OCI-LY7 (cell line): ENCODE measurements at regions not wholly inside any gene's neighbourhood (a gene's known extent, or its start where the extent isn't known, plus 50 kb on each side); places are given as distances from the start of the nearest gene placed in this dataset.

ENCODE experiments used
- CTCF ChIP-seq: fragments of 200-600 bp; sonication (generic); conservative IDR thresholded peaks from 2 replicates; pipeline ENCODE4 v1.5.1; 2014; ENCODE audit warnings: mild to moderate bottlenecking, antibody characterized with exemption, low read length, moderate library complexity, mixed read lengths
- EZH2phosphoT487 ChIP-seq: fragments of 200-600 bp; sonication (generic); IDR thresholded peaks from 2 replicates; pipeline ENCODE4 v1.6.1; 2018; ENCODE audit warnings: low read depth, borderline replicate concordance, mild to moderate bottlenecking, mixed run types, antibody characterized with exemption, low read length, moderate library complexity, mixed read lengths

GRCh38 chr14:41972531-41972930 is 365.9 kb downstream of the LRFN5 start:
- no peak for TF ChIP-seq CTCF
- no peak for TF ChIP-seq EZH2phosphoT487
